BJ (cell line): ENCODE measurements at regions not wholly inside any gene's neighbourhood (a gene's known extent, or its start where the extent isn't known, plus 50 kb on each side); places are given as distances from the start of the nearest gene placed in this dataset.

Source experiments
- CTCF ChIA-PET: fragments of 350-600 bp; formaldehyde crosslinking; extraction: SDS; loops from one replicate; lab custom pipeline; 2021; ENCODE audit warnings: antibody characterized with exemption, inconsistent platforms; lab: Yijun Ruan, JAX
- POLR2A ChIA-PET: fragments of 300-600 bp; sonication (Branson Sonifier 250); formaldehyde crosslinking; extraction: SDS; loops from one replicate; lab custom pipeline; 2021; ENCODE audit warnings: antibody characterized with exemption; lab: Charles Lee
- DNase-seq: peaks from one replicate; pipeline ENCODE4 v3.0.0-alpha.2; 2011; ENCODE audit warnings: low read depth
- H3K27me3 ChIP-seq: 2 replicates; pipeline ENCODE4 v1.6.0; 2011; ENCODE audit warnings: low read length; ENCODE audit not compliant: control insufficient read depth, insufficient read depth
- H3K36me3 ChIP-seq: 2 replicates; pipeline ENCODE4 v1.5.1; 2011; ENCODE audit warnings: low read length; ENCODE audit not compliant: control insufficient read depth, insufficient read depth
- H3K4me3 ChIP-seq: 2 replicates; pipeline ENCODE4 v1.5.1; 2011; ENCODE audit warnings: low read depth, mild to moderate bottlenecking, control low read depth, low read length
- TF ChIP-seq, protein P1 (sequence below): IDR thresholded peaks from 2 replicates; pipeline ENCODE4 v1.5.1; 2011; ENCODE audit warnings: low read depth, mild to moderate bottlenecking, control low read depth, inconsistent platforms, low read length, moderate library complexity; ENCODE audit not compliant: insufficient read depth

DNA sequence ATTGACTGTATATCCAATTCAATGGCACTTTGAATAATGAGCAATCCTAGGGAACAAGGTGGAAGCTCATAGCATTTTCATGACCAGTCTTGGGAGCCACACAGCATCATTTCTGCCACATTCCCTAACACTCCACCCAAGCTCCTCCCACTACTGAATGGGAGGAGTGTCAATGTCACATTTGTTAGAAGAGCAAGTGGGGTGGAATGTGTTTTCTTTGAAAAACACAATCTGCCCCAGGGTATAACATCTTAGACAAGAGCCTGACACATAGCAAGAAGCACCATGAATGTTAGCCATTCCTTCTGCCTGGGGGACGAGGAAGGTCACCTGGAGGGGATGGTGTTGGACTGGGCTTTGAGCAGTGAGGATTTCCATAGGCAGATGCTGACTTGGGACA, 258.3 kb upstream of the PMEPA1 start:
- CTCF ChIA-PET: no interaction called here

DNA sequence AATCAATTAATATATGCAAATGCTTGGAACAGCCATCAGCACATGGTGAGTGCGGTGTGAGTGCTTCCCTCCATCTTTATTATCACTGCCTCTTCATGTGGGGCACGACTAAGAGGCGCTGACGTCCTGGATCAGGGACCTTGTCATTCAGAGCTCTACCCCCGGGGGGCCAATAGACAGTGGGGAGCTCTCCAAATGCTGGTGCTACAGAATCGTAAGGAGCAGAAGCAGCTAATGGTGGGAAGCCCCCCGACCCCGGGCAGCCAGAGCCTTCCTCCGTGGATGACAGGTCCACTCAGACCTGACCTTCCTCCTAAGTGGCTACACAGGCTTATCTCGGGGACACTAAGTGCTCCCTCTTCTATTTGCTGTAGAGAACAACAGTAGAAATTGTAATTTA, 257.5 kb upstream of the PMEPA1 start:
- Histone ChIP-seq H3K4me3 (no peak overlapping the region), H3K27me3 (peaks cover 14% of the 10 kb centered on the region), H3K36me3 (no peaks in the 10 kb centered on the region)
- TF ChIP-seq, protein P1, sequence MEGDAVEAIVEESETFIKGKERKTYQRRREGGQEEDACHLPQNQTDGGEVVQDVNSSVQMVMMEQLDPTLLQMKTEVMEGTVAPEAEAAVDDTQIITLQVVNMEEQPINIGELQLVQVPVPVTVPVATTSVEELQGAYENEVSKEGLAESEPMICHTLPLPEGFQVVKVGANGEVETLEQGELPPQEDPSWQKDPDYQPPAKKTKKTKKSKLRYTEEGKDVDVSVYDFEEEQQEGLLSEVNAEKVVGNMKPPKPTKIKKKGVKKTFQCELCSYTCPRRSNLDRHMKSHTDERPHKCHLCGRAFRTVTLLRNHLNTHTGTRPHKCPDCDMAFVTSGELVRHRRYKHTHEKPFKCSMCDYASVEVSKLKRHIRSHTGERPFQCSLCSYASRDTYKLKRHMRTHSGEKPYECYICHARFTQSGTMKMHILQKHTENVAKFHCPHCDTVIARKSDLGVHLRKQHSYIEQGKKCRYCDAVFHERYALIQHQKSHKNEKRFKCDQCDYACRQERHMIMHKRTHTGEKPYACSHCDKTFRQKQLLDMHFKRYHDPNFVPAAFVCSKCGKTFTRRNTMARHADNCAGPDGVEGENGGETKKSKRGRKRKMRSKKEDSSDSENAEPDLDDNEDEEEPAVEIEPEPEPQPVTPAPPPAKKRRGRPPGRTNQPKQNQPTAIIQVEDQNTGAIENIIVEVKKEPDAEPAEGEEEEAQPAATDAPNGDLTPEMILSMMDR: no peak
- CTCF ChIA-PET: no interaction called here
- POLR2A ChIA-PET: no interaction called here
- no peak for DNase-seq

More for the DNA sequence above, 258.3 kb upstream of the PMEPA1 start:
- H3K27me3 ChIP-seq: peaks cover 16% of the 10 kb centered on the region
- DNase-seq: no peak
- TF ChIP-seq, protein P1: no peak
- H3K4me3 ChIP-seq: no peak overlapping the region
- POLR2A ChIA-PET: no interaction called here
- H3K36me3 ChIP-seq: no peaks in the 10 kb centered on the region

DNA sequence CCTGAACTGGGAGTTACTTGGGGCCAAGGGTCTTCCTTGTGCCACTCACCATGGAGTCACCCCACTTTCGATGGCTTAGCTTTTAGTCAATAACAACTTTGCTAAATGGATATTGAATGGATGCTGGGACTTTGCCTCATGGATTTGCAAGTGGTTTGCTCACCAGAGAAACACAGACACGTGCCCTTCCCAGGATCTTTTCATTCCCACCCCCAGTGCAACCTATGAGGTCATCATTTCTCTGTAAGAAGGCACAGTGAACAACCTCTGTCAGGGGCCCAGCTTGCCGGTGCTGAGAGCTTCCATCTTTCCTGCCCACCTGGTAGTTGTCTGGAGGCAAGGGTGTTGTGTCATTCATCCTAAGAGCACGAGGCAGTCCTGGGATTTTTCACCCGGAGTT, 256.8 kb upstream of the PMEPA1 start:
- POLR2A ChIA-PET: no interaction called here
- DNase-seq: no peak
- Histone ChIP-seq H3K4me3 (no peak overlapping the region), H3K36me3 (no peaks in the 10 kb centered on the region), H3K27me3 (peaks cover 12% of the 10 kb centered on the region)
- TF ChIP-seq, protein P1: no peak
- CTCF ChIA-PET: no interaction called here

DNA sequence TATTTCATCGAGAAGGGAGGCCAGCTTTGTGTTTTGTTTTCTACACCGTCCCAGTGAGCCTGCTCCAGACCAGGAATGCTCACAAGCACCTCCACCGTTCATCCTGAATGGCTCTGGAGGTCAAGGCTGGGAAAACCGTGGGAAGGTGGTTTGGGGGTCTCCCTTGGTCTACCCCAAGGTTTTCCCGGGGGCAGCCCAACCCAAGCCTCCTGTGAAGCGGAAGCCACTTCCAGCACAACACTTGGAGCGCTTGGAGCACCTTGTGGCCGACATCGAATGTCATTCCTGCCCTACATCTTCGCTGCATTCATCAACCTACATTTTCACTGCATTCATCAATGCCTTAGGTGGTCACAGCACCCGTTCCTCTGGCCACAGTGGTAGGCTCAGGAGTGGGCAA, 255.6 kb upstream of the PMEPA1 start:
- Histone ChIP-seq H3K27me3 (peaks cover 13% of the 10 kb centered on the region), H3K36me3 (no peaks in the 10 kb centered on the region), H3K4me3 (no peak overlapping the region)
- DNase-seq: no peak
- TF ChIP-seq, protein P1: no peak
- ChIA-PET CTCF (interaction anchor here (0.5 kb wide), 1 partner anchor 87 kb away, joined by 4 read pairs; no protein-coding TSS in a partner anchor), POLR2A (no interaction called here)

DNA sequence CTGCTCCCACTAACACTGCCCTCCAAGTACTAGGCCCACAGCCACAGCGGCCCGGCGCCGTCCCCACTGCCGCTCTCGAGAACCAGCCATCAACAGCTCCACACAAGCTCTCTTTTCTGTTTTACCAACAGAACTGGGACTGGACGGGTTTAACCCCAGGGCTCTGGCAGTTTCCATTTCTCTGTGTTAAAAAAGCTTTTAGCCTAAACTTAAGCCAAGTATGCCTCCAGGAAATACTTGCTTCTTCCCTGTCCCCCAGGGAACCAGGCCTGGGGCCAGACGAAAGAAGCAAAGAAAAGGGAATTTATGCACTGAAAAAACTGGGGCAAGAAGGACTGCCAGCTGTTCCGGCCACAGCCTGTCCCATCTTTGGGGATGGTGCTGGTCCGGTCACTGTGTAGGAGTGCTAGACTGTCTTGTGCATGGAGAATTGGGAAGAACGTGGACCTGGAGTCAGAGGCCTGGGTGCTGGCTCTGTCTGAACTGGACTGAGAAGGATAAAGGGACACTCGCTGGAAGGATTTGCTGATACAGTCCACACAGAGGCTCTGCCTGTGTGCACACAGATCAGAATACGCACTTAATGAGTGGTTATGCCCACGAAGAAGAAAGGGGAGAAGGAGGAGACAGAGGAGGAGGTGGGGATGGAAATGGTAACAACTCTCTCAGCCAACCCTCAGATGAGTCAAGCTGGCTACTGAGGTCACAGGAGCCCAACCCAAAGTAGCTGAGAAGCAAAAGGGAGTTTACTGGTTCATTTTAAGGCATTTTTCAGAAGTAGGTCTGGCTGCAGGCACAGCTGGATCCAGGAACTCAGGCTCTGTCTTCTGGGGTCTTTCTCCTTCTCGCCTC, 254.4 kb upstream of the PMEPA1 start:
- no peak for DNase-seq
- Histone ChIP-seq H3K36me3 (no peaks in the 10 kb centered on the region), H3K4me3 (no peak overlapping the region), H3K27me3 (peaks cover 6% of the 10 kb centered on the region)
- TF ChIP-seq, protein P1: no peak
- ChIA-PET POLR2A (no interaction called here), CTCF (no interaction called here)
